Breast epithelium (tissue), 3 donors: ENCODE measurements at regions not wholly inside any gene's neighbourhood (a gene's known extent, or its start where the extent isn't known, plus 50 kb on each side); places are given as distances from the start of the nearest gene placed in this dataset.
"Not testable (repeated sequence)": the region's sequence is repeated elsewhere in the genome, so short reads cannot be mapped to it uniquely, and the experiment has no call there.

Experiments
- CTCF ChIP-seq, 3 donors: fragments of 450-650 bp; IDR thresholded peaks; one replicate each; pipeline ENCODE4 v1.5.1; 2016 to 2017; ENCODE audit warnings: antibody characterized with exemption in 3 of 3, mild to moderate bottlenecking in 3 of 3, moderate library complexity in 3 of 3
- POLR2A ChIP-seq: fragments of 450-650 bp; IDR thresholded peaks from one replicate; pipeline ENCODE4 v1.6.1; 2016; ENCODE audit warnings: antibody characterized with exemption, mild to moderate bottlenecking, moderate library complexity

GRCh38 chr1:833226-833625 lies 90.5 kb upstream of the SAMD11 start:
- TF ChIP-seq CTCF (IDR thresholded peaks at IDR 0.05); POLR2A: not testable (repeated sequence)
